PC-3 (cell line): ENCODE measurements at regions not wholly inside any gene's neighbourhood (a gene's known extent, or its start where the extent isn't known, plus 50 kb on each side); places are given as distances from the start of the nearest gene placed in this dataset.

ENCODE experiments used
- EZH2 ChIP-seq: fragments of 300-600 bp; sonication (generic); IDR thresholded peaks from one replicate; pipeline ENCODE4 v1.6.1; 2017; ENCODE audit warnings: antibody characterized with exemption, mild to moderate bottlenecking, low read length; ENCODE audit not compliant: unreplicated experiment
- TF ChIP-seq, protein P1 (sequence below): fragments of 300-600 bp; sonication (generic); conservative IDR thresholded peaks from 2 replicates; pipeline ENCODE4 v1.5.1; 2017; ENCODE audit warnings: antibody characterized with exemption, low read depth, mild to moderate bottlenecking, low read length

DNA sequence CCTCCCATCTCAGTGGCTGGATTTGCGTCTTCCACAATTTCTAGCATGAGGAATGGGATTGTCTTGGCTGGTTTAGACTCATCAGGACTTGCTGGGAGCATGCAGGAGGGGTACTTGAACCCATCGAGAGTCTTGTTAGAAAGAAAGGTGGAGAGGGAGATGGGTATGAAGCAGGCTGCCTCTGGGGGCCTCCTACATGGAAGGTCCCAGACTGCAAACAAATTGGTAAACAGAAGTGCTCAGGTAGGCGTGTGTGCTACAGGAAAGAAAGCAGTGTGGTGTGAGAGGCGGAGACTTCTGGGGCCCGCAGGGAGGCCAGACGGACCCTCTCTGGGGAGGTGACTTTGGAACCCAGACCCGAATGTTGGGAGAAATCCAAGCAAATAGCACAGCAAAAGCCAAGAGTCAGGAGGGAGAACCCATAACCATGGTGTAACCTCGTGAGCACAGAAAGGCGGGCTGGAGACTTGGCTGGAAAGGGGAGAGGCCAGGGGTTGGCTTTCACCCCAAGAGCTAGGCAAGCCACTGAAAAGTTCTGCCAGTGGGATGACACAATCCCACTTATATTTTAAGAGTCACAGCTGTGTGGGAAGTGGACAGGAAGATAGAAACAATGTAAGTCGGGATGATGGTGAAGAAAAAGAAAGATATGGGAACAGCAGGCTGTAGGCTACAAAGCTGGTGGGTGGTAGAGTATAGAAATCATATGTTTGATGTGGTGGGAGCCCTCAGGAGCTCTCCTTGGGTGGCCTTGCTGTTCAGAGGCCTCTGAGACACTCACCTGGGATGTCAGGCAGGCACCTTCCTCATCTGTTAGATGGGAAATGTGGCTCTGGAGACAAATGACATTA lies 130.1 kb upstream of the PRR20G start:
- TF ChIP-seq, protein P1, sequence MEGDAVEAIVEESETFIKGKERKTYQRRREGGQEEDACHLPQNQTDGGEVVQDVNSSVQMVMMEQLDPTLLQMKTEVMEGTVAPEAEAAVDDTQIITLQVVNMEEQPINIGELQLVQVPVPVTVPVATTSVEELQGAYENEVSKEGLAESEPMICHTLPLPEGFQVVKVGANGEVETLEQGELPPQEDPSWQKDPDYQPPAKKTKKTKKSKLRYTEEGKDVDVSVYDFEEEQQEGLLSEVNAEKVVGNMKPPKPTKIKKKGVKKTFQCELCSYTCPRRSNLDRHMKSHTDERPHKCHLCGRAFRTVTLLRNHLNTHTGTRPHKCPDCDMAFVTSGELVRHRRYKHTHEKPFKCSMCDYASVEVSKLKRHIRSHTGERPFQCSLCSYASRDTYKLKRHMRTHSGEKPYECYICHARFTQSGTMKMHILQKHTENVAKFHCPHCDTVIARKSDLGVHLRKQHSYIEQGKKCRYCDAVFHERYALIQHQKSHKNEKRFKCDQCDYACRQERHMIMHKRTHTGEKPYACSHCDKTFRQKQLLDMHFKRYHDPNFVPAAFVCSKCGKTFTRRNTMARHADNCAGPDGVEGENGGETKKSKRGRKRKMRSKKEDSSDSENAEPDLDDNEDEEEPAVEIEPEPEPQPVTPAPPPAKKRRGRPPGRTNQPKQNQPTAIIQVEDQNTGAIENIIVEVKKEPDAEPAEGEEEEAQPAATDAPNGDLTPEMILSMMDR, result no peak
- TF ChIP-seq EZH2, result no peak
